NCI-H82 treated with DMSO at 0.1 percent for 48 hours (cell line): ENCODE measurements at regions not wholly inside any gene's neighbourhood (a gene's known extent, or its start where the extent isn't known, plus 50 kb on each side); places are given as distances from the start of the nearest gene placed in this dataset.
"Not testable (repeated sequence)": the region's sequence is repeated elsewhere in the genome, so short reads cannot be mapped to it uniquely, and the experiment has no call there.

Experiments
- DNase-seq: peaks from one replicate; lab custom pipeline; 2025; ENCODE audit not compliant: unreplicated experiment; lab: John Stamatoyannopoulos, UW

DNA sequence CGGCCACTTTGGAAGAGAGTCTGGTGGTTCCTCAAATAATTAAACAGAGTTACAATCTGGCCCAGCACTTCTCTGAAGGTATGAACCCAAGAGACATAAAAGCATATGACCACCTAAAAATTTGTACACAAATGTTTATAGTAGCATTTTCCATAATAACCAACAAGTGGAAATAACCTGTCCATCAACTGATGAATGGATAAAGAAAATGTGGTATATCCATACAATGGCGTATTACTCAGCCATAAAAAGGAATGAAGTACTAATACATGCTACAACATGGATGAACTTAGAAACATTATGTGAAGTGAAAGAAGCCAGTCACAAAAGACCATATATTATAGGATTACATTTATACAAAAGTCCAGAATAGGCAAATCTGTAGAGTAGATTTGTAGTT, 76.0 kb upstream of the RGPD5 start:
- DNase-seq = no peak

DNA sequence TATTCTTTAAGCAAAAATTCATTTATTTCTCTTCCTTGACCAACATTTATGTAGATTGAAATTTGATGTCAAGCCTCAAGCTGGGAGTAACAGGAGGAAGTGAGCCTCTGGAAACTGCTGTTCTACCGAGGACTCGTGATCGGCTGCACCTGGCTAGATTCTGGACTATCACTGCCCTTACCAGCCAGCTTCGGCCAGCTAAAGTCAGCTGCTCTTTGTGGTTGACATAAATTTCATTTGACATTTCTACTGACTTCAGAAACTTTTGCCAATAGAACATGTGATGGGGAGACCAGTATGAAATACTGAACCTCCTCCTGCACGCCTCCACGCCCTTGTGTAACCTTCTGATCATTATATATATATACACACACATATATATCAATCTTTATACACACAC, 74.2 kb upstream of the RGPD5 start:
- DNase-seq = no peak

DNA sequence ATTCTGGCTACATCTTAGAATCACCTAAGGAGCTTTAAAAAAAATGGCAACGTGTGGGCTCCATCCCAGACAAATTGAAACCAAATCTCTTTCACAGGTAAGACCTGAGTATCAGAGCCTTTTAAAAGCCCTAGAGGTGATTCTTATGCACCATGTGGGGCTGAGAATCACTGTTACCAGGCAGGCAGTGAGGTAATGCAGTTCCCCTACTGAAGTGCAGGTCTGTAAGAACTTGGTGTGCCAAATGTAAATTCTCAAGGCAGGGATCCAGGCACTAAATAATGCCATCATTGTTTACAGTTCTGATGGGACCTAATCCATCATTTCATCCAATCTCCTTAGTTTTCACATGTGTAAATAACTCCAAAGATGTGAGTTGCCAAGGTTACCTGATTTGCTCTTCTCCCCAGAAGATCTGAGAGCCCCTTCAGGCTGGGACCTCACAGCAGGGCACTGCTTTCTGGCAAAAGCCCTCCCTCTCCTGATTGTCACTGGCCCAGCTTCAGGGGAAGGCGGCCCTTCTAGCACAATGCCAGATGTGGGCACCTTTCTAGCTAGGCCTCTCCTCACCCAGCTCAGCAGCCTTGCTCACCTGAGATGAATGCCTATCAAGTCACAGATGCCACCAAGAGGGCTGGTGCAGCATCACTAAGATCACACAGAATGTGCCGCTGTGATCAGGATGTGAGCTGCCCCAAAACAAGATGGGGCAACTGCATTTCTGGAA, 73.6 kb upstream of the RGPD5 start:
- no peak for DNase-seq

DNA sequence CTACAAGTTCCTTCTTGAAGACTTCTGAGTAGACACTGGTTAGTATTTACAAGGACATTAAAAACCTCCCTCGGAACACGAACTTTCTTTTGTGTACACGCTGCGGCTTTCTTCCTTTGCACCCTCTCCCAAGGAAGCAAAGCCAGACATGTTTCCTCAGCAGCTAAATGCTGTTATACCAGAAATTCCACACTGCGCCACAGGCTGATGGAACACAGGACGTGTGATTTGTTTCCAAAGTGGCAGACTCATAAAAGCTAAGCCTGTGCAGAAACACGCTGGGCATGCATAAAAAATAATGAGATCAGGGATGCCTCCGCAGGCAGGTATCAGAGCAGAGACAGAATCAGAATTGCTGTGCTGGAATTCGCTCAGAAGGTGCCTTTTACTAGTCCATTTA, 73.0 kb upstream of the RGPD5 start:
- no peak for DNase-seq

DNA sequence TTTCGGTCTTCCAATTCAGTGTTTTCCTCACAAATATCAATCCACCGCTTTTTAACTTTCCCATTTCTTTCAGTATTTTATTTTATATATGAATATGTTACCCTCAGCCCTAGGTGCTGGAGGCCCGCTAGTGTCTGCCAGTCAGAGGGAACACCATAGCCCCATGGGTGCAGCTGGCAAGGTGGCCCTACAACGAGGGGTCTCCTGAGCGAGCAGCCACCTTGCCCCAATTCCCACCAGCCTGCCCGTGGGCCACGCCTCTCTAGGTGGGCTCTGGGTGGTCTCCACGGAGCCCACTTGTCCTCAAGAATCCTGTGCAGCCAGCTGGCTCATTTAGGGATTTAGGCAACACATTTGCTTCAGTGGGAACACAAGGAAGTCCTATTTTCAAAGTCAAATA, 72.5 kb upstream of the RGPD5 start:
- DNase-seq = no peak

DNA sequence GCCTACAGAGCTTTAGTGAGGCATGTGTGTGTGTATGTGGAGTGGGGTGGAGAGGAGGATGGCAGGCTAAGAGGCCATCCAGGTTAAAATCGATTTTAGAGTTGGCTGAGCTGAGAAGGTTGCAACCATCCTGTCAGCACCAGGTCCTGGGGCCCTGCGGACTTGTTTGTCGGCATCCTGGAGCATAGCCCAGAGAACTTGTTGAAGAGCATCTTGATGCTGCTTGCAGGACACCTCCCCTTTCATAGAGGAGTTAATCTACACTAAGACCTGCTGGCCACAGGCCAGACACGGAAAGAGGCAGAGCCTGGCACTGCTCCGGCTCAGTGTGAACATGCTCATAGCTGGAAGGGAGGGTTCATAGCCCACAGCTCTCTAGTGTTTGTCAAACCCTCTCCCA, 72.1 kb upstream of the RGPD5 start:
- no peak for DNase-seq

DNA sequence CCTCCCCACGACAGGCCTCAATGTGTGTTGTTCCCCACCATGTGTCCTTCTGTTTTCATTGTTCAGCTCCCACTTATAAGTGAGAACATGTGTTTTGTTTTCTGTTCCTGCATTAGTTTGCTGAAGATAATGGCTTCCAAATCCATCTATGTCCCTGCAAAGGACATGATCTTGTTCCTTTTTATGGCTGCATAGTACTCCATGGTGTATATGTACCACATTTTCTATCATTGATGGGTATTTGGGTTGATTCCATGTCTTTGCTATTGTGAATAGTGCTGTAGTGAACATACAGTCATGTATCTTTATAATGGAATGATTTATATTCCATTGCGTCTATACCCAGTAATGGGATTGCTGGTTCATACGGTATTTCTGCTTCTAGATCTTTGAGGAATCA, 71.5 kb upstream of the RGPD5 start:
- not testable (repeated sequence) for DNase-seq

DNA sequence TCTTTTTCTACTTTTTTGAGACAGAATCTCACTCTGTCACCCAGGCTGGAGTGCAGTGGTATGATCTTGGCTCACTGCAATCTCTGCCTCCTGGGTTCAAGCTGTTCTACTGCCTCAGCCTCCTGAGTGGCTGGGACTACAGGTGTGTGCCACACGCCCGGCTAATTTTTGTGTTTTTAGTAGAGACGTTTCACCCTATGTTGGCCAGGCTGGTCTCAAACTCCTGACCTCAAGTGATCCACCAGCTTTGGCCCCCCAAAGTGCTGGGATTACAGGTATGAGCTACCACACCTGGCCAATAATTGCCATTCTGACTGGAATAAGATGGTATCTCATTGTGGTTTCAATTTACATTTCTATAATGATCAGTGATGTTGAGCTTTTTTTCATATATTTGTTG, 71.0 kb upstream of the RGPD5 start:
- not testable (repeated sequence) for DNase-seq

DNA sequence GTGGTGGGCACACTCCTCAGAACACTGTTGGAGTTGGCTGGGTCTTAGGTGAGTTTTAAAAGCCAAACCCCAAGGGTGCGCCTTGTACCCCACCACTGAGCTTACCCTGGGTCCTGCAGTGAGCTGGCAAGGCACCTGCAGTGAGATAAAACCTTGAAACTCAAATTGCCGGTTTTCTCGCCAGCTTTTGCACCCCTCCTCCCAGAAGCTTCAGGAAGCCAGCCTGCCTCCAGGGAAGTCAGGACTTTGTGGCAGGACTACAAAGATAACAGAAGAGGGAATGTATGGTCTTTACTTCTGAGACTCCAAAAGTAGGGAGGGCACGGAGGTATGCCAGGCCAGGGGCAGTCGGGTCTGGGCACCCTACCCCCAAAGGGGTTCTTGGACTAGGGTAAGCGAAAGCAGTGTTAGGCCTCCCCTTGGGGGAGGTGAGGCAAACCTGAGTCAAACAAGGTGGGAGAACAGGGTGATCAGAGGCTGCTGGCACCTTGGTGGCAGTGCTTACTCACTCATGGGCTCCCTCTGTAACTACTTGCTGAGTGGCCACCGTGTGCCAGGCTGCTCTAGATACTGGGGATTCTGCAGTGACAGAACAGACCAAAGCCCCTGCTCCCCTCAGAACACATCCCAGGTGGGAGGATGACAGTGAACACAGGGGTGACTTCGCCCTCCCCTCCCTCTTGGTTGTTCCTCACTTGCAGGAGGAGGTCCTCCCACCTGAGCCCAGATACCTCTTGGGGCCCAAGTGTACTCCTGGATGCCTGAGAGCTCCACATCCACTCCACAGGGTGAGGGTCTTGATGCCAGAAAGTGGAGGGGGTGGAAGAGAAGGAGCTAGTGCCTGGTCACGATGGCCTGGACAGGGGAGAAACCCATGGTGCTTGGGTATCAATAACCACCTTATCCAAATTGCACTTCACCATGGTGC, 69.3 kb upstream of the RGPD5 start:
- DNase-seq = no peak

DNA sequence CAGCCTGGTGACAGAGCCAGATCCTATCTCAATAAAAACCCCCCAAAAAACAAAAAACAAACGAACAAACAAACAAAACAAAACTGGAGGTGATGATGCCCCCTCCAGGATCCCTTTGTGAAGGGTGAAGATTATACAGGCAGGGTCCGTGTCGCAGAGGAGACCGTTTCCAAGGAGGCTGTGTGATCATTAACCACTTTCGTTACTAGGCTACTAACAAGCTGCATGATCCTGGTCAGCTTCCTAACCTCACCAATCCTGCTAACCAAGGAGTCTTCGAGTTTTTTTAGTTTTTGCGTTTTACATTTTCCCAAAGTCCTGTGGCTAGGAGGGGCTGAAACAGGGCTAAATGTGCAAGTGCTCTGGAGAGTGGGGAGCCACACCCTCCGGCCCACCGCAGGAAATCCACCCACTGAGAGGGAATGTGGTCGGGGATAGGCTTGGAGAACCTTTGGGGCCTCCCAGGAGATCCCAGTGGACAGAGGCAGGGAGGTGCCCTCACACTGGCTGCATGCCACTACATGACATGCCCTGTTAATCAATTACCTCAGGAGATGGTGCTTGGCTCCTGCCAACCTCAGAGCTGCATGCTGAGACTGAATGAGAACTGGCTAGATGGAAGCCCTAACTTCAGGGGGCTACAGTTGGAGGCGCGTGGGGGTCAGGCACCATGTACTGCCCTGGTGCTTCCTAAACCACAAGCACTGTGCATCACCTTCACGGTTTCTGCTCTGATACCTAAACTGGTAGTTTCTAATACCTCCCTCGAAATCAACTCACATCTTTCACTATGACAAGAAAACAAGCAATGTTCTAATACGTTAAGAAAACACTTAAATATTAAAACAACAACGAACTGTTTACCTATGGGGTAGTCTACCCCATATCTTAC, 67.5 kb upstream of the RGPD5 start:
- no peak for DNase-seq

DNA sequence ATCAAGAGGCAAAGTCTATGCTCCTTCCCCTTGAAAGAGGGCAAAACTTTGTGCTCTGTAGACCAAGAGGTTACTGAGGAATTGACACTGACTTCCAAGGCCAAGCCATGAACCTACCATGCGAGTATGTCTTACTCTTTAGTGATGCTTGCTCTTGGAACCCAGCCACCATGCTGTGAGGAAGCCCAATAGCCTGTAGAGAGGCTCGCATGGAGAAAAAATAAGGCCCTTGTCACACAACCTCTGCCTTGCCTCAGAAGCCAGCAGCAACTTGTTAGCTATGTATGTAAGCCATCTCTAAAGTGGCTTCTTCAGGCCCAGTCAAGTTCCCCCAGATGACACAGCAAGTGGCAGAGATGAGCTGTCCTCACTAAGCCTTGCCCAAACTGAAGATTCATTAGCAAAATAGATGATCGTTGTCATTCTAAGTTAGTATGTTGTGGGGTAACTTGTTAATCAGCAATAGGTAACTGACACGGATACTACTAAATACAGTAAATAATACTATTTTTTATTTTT, 66.1 kb upstream of the RGPD5 start:
- no peak for DNase-seq

DNA sequence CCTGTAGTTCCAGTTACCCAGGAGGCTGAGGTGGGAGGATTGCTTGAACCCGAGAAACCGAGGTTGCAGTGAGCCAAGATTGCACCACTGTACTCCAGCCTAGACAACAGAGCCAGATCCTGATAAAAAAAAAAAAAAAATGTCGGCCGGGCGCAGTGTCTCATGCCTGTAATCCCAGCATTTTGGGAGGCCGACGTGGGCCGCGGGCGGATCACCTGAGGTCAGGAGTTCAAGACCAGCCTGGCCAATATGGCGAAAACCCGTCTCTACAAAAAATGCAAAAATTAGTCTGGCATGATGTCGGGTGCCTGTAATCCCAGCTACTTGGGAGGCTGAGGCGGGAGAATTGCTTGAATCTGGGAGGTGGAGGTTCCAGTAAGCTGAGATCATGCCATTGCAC, 60.4 kb upstream of the RGPD5 start:
- DNase-seq = not testable (repeated sequence)

DNA sequence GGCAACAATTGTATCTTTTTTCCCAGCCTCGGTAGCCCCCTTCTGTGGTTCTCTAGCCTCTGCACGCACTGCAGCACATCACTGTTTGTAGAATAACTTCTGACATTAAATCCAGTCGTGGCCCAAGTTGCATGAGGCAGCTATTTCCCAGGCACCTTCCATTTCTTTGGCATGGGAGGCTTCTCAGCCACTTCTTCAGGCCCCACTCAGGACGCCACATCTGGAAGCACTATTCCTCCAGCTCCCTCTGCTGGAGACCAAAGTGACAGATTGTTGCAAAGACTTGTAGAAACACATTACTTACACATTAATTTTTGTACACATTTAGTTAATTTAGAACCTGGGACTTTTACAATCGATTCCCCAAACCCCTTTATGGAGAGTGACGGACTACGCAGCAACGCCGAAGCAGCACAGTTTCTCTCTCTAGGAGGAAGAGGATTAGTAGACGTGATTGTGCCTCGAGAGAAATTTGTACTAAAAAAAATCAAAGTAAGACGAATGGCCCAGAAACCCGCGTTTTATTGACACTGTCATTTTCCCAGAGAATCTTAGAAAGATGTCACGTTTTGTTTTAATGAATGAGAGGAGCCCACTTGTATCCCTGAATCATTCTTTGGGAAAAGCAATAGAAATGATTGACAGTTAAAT, 57.8 kb upstream of the RGPD5 start:
- DNase-seq = peak; percentile 47
